Breast epithelium (tissue), 3 donors: ENCODE measurements at regions not wholly inside any gene's neighbourhood (a gene's known extent, or its start where the extent isn't known, plus 50 kb on each side); places are given as distances from the start of the nearest gene placed in this dataset.

Experiments
- CTCF ChIP-seq, 3 donors: fragments of 450-650 bp; IDR thresholded peaks; one replicate each; pipeline ENCODE4 v1.5.1; 2016 to 2017; ENCODE audit warnings: antibody characterized with exemption in 3 of 3, mild to moderate bottlenecking in 3 of 3, moderate library complexity in 3 of 3
- POLR2A ChIP-seq: fragments of 450-650 bp; IDR thresholded peaks from one replicate; pipeline ENCODE4 v1.6.1; 2016; ENCODE audit warnings: antibody characterized with exemption, mild to moderate bottlenecking, moderate library complexity
- POLR2AphosphoS5 ChIP-seq, 3 donors: sonication (generic); formaldehyde crosslinking; IDR thresholded peaks; one replicate each; pipeline ENCODE4 v1.6.1; 2017; ENCODE audit warnings: antibody characterized with exemption in 3 of 3

- TF ChIP-seq POLR2A (no peak), CTCF (IDR thresholded peaks at IDR 0.05) (no peak), POLR2AphosphoS5 (IDR thresholded peaks at IDR 0.05) (no peak)
Observed at GRCh38 chr3:30069056-30069455, 537.3 kb upstream of the TGFBR2 start.
